ENCODE measurements at regions not wholly inside any gene's neighbourhood (a gene's known extent, or its start where the extent isn't known, plus 50 kb on each side); places are given as distances from the start of the nearest gene placed in this dataset.

DNA sequence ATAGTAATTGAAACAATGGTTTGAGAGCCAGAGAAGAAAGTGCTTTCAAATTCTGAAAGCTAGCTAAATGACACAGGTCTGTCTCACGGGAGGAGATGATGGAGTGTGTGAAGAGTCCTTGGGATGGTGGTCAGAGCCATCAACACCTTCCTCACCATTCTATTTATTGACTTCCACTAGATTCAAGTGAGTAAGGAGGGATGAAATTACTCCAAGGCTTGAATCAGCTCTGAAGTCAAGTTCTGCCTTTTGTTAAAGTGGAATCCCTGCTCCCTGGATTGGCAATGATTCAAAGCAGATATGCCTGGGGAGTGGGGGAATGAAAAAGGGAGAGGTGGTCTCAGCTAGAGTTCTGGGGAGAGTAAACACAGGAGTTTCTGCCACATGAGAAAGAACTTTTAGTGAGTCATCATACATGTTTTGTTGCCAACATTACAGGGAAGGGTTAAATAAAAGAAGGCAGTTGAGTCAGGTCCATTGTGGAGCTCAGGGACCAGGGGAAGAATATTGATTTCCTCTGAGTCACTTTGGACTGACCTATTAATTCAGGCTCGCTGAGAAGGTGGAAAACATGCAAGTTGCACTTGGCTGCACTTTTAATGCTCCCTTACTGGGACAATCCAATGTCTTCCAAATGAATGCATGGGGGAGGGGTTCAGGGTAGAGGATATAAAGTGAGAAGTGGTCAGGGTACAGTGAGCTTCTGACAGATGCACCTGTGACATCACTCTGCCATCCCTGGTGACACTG is 142.7 kb downstream of the TBX5 start:
- TF ChIP-seq CTCF (IDR thresholded peaks at IDR 0.05) (no peak), ZFX (IDR thresholded peaks at IDR 0.05; ENCODE audit: borderline replicate concordance) (no peak)

Measured in 22Rv1 (cell line).